HG03039 (cell line): ENCODE measurements at regions not wholly inside any gene's neighbourhood (a gene's known extent, or its start where the extent isn't known, plus 50 kb on each side); places are given as distances from the start of the nearest gene placed in this dataset.

ENCODE experiments used
- ATAC-seq: cut with Tn5 transposase; IDR thresholded peaks from one replicate; pipeline ENCODE4 v1.9.1; 2021; ENCODE audit warnings: mild to moderate bottlenecking, moderate library complexity; ENCODE audit not compliant: unreplicated experiment

GRCh38 chr2:111659361-111660333, 224.3 kb downstream of the ANAPC1 start:
- ATAC-seq = no peak

- no peak for ATAC-seq
Observed at GRCh38 chr2:111660811-111661210, 223.2 kb downstream of the ANAPC1 start.

DNA sequence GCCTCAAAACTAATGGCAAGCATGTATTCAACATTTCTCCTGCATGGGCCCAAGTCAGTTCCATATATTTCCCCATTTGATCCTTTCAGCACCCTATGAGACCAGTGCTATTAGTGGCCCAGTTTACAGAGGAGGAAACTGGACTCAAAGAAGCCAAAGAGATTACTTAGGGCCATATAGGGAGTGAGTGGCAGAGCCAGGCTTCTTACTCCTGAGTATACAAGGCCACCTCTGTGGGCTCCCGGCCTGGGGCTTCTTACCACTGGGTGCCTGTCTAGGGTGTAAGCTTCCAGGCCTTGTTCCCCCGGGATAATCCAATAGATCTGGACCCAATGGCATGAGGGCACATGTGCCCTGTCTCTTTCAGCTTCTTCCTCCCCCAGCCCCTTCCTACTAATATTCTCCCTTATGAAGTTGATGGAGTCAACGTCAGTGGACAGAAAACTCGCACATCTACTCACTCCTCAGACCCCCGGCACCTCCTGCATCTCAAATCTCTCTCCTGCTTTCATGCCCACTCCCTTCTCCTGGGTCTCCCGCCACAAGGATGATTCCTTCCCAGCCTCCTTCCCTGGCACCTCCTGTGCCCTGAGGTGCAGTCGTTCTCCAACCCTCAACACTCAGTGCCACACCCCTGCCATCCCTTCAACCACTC, 222.6 kb downstream of the ANAPC1 start:
- no peak for ATAC-seq

GRCh38 chr2:111662039-111662770, 221.8 kb downstream of the ANAPC1 start:
- ATAC-seq = no peak

- ATAC-seq = peak; percentile 83
Observed at GRCh38 chr2:111662771-111663470, 221.1 kb downstream of the ANAPC1 start.

GRCh38 chr2:111663471-111664274, 220.3 kb downstream of the ANAPC1 start:
- ATAC-seq = no peak

- ATAC-seq = no peak
Observed at GRCh38 chr2:111664275-111664850, 219.6 kb downstream of the ANAPC1 start.

- ATAC-seq = no peak
Observed at GRCh38 chr2:111665011-111665410, 219.0 kb downstream of the ANAPC1 start.

DNA sequence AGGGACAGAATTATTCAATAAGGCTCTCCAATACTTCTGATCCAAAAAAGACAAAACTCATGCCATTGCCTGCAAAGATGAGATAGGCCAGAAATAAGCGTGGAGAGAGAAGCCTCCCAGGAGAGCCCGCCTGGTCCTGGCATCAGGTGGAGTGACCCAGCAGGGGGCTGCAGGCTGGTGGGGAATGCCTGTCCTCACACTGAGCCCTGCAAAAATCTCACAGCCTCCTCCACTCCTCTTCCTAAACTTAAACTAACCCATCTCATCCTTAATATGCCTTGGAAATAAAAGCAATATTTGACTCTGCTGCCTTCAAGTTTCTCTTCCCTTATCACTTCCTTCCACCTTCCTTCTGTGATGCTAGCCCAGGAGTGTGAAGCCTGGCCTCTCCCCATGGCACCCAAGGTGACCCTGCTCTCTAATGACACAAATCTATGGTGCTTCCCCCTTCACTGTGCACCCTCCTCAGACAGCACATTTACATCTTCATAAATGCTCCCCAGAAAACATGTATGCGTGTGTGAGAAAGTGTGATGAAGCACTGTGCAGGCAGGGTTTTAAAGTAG, 218.4 kb downstream of the ANAPC1 start:
- ATAC-seq = no peak

DNA sequence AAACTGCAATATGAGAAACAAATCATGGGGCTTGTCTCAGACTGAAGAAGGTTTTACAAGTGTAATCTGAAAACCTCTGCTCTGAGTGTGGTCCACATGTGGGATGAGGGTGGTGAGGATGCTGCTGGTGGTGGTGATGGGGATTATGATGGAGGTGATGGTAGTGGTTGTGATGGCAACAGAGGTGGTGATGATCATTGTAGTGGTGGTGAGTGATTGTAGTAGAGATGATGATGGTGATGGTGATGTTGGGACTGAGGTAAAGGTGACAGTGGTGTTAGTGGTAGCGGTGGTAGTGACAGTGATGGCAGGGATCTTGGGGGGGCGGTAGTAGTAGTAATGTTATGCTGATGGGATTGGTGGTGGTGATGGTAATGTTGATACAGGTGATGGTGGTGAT, 217.8 kb downstream of the ANAPC1 start:
- ATAC-seq = no peak

DNA sequence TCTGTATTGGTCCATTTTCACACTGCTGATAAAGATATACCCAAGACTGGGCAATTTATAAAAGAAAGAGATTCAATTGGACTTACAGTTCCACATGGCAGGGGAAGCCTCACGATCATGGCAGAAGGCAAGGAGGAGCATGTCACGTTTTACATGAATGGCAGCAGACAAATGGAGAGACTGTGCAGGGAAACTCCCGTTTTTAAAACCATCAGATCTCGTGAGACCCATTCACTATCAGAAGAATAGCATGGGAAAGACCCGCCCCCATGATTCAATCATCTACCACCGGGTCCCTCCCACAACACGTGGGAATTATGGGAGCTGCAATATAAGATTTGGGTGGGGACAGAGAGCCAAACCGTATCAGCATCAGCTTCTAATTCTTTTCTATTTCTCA, 217.0 kb downstream of the ANAPC1 start:
- ATAC-seq = no peak

DNA sequence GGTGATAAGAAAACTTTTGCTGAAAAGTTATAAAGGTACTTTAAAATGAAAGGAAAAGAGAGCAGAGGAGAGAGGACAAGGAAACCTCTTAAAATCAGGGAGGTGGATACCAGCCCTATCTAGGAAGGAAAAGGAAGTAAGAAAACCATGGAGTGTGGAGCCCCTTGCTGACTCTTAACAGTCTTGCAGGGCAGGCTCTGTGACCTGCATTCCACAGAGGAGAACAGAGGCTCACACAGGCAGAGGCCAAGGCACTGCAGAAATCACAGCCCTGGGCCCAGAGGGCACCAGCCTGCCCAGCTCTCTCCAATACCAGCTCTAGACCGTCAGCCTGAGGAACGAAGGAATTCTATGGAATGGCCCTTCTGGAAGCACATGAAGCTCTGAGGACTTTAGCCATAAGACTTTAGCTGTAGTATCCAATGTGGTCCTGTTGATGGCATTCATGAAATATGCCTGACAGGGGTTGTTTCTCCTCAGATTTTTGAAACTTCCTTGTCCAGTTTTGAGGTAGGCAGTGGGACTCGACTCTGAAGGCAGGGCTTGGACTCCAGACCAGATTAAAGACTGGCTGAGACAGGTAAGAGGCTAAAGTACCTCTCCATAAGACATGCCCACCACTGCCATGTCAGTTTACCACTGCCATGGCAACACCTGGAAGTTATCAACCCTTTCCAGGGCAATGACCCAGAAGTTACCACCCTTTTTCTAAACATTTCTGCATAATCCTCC, 216.3 kb downstream of the ANAPC1 start:
- no peak for ATAC-seq

DNA sequence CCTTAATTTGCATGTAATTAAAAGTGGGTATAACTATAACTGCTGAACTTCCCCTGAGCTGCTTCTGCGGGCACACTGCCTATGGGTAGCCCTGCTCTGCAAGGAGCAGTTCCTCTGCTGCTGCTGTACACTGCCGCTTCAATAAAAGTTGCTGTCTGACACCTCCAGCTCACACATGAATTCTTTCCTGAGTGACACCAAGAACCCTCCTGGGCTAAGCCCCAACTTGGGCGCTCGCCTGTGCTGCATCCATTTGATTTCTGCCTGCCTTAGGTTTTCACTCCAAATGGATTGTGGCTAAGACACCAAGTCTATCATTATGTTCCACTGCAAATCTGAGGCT, 215.7 kb downstream of the ANAPC1 start:
- no peak for ATAC-seq

- ATAC-seq = no peak
Observed at GRCh38 chr2:111668741-111669140, 215.3 kb downstream of the ANAPC1 start.

DNA sequence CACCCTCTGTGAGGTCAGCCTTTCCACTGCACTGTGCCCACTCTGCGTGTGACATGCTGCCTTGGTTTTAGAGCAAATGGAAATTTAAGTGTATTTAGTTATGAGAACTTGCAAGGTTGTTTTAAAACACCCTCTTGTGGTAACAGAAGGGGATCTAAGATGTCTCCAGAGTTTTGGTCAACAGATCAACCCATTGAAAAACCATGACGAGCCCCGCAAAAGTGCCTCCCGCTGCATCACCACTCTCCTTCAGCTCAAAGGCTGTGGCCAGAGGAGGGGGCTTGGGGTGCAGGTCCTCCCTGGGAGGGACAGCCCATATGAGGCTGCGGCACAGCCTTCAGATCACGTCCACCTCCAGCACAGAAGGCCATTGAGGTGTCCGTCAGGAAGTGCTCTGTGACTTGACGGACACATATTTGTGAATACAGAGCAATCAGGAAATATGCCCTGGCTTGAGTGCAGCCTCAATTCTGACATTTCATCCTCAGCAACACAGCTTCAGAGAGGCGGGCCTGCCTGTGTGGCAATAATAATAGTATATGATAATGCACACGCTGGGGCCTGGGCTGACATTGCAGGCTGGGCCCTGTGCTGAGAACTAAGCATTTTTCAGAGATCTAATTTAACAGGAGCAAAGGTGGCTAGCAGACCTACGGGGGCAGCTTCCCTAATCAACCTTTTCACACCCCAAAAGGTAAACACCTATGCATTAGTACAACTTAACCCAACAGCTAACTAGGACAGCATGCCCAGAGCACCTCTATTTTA, 213.9 kb downstream of the ANAPC1 start:
- no peak for ATAC-seq

- ATAC-seq = no peak
Observed at GRCh38 chr2:111670776-111671175, 213.2 kb downstream of the ANAPC1 start.

- ATAC-seq = no peak
Observed at GRCh38 chr2:111671426-111672150, 212.4 kb downstream of the ANAPC1 start.
